OCI-LY1 (cell line): ENCODE measurements at regions not wholly inside any gene's neighbourhood (a gene's known extent, or its start where the extent isn't known, plus 50 kb on each side); places are given as distances from the start of the nearest gene placed in this dataset.

Experiments
- H2AFZ ChIP-seq: fragments of 200-600 bp; sonication (generic), shearing (Covaris generic); 2 replicates; pipeline ENCODE4 v1.6.0; 2014; ENCODE audit warnings: antibody characterized with exemption, mild to moderate bottlenecking, low read length
- H3F3A ChIP-seq: fragments of 200-600 bp; sonication (generic), shearing (Covaris generic); 2 replicates; pipeline ENCODE4 v1.6.0; 2014; ENCODE audit warnings: mild to moderate bottlenecking, antibody characterized with exemption, low read length, moderate library complexity; ENCODE audit not compliant: insufficient read depth
- H3K27ac ChIP-seq: fragments of 200-600 bp; sonication (generic); 2 replicates; pipeline ENCODE4 v1.5.1; 2014; ENCODE audit warnings: low read length, mixed run types, mild to moderate bottlenecking, low read depth; ENCODE audit not compliant: poor library complexity, severe bottlenecking
- H3K27me3 ChIP-seq: fragments of 200-600 bp; sonication (generic); 2 replicates; pipeline ENCODE4 v1.6.0; 2014; ENCODE audit warnings: antibody characterized with exemption, mild to moderate bottlenecking, low read length, moderate library complexity; ENCODE audit not compliant: insufficient read depth
- H3K36me3 ChIP-seq: fragments of 200-600 bp; sonication (generic); 2 replicates; pipeline ENCODE4 v1.6.1; 2014; ENCODE audit warnings: mild to moderate bottlenecking, antibody characterized with exemption, low read length, moderate library complexity, mixed read lengths; ENCODE audit not compliant: insufficient read depth
- H3K4me1 ChIP-seq: fragments of 200-600 bp; sonication (generic); 2 replicates; pipeline ENCODE4 v1.5.1; 2014; ENCODE audit warnings: mild to moderate bottlenecking, low read length, moderate library complexity; ENCODE audit not compliant: insufficient read depth, severe bottlenecking
- H3K4me2 ChIP-seq: fragments of 200-600 bp; sonication (generic), shearing (Covaris generic); 2 replicates; pipeline ENCODE4 v1.6.1; 2014; ENCODE audit warnings: low read length
- H3K4me3 ChIP-seq: fragments of 200-600 bp; sonication (generic); 2 replicates; pipeline ENCODE4 v1.5.1; 2014; ENCODE audit warnings: low read length, low read depth, mild to moderate bottlenecking, mixed read lengths; ENCODE audit not compliant: poor library complexity, severe bottlenecking
- H3K79me2 ChIP-seq: fragments of 200-600 bp; shearing (Covaris generic); 2 replicates; pipeline ENCODE4 v1.6.1; 2016; ENCODE audit warnings: mixed run types, low read length, mixed read lengths; ENCODE audit not compliant: insufficient read depth
- H3K9ac ChIP-seq: fragments of 200-600 bp; sonication (generic), shearing (Covaris generic); 2 replicates; pipeline ENCODE4 v1.6.1; 2014; ENCODE audit warnings: mild to moderate bottlenecking, low read length, mixed read lengths
- H3K9me2 ChIP-seq: fragments of 200-600 bp; sonication (generic), shearing (Covaris generic); 2 replicates; pipeline ENCODE4 v1.6.1; 2014; ENCODE audit warnings: low read depth, mild to moderate bottlenecking, low read length, mixed read lengths
- H3K9me3 ChIP-seq: fragments of 200-600 bp; shearing (Covaris generic); 2 replicates; pipeline ENCODE4 v1.6.1; 2014; ENCODE audit warnings: low read length, mixed read lengths
- H4K20me1 ChIP-seq: fragments of 200-600 bp; sonication (generic), shearing (Covaris generic); 2 replicates; pipeline ENCODE4 v1.6.0; 2016; ENCODE audit warnings: mild to moderate bottlenecking, low read length; ENCODE audit not compliant: insufficient read depth
- CTCF ChIP-seq: fragments of 200-600 bp; sonication (generic), shearing (Covaris generic); IDR thresholded peaks from 2 replicates; pipeline ENCODE4 v1.5.1; 2017; ENCODE audit warnings: mild to moderate bottlenecking, antibody characterized with exemption, low read length, moderate library complexity, mixed read lengths
- EZH2 ChIP-seq: fragments of 200-600 bp; sonication (generic), shearing (Covaris generic); IDR thresholded peaks from 2 replicates; pipeline ENCODE4 v1.8.0; 2017; ENCODE audit warnings: borderline replicate concordance, mixed run types, mild to moderate bottlenecking, antibody characterized with exemption, low read length, moderate library complexity, mixed read lengths

DNA sequence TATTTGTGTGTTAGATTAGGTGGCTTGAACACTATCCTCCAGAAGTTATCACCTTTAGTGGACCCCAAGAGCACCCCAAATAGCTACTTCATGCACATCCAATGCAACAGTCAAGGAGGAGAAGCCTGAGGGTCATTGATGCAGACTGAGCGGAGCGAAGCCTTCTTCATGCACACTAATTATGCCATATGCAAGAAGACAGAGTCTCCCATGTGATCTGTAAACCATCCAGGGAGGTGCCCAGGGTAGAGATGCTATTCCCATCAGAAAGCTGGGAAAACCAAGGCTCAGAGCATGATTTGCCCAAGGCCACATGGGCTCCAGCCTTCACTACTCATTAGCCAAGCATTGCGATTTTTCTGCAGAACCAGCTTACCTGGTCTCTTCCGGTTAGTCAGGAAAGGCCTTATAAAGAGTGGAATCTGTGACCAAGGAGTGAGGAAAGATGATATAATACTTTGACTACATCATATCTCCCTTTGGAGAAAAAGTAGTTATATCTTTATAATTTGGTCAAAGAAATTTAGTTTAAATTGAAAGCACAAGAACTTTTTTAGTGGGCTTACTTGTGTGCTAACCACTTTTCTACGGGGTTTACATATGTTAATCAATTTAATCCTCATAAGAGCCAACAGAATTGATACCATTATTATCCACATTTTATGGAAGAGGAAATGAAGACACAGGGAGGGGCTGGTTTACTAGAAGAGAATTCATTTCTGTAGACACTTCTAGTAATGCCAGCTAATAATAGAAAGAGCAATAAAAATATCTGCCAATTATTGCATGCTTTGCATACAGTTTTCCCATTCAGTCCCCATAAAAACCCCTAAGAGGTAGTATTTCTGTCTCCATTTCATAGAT is 220.0 kb downstream of the ESM1 start:
- H3K4me2 ChIP-seq = no peak overlapping the region
- no peak overlapping the region for H2AFZ ChIP-seq
- no peak for TF ChIP-seq CTCF
- H3K4me1 ChIP-seq = no peaks in the 10 kb centered on the region
- no peaks in the 10 kb centered on the region for H3K79me2 ChIP-seq
- no peaks in the 10 kb centered on the region for H3K9me2 ChIP-seq
- H3K27me3 ChIP-seq = 0 out of 2 replicates have a peak, but pooled peaks cover 3% of the 10 kb centered on the region
- no peaks in the 10 kb centered on the region for H3K36me3 ChIP-seq
- H3F3A ChIP-seq = no peaks in the 10 kb centered on the region
- H3K4me3 ChIP-seq = no peak overlapping the region
- H4K20me1 ChIP-seq = no peaks in the 10 kb centered on the region
- H3K9me3 ChIP-seq = no peaks in the 10 kb centered on the region
- H3K27ac ChIP-seq = no peak overlapping the region
- no peak overlapping the region for H3K9ac ChIP-seq

GRCh38 chr5:54764102-54765090 is 221.0 kb downstream of the ESM1 start:
- no peak overlapping the region for H3K9ac ChIP-seq
- TF ChIP-seq EZH2 (no peak), CTCF (no peak)
- no peaks in the 10 kb centered on the region for H4K20me1 ChIP-seq
- 0 out of 2 replicates have a peak, but pooled peaks cover 3% of the 10 kb centered on the region for H3K27me3 ChIP-seq
- no peaks in the 10 kb centered on the region for H3K4me1 ChIP-seq
- H3K9me3 ChIP-seq = no peaks in the 10 kb centered on the region
- no peaks in the 10 kb centered on the region for H3K36me3 ChIP-seq
- no peak overlapping the region for H3K4me3 ChIP-seq
- no peak overlapping the region for H2AFZ ChIP-seq
- H3K9me2 ChIP-seq = no peaks in the 10 kb centered on the region
- no peak overlapping the region for H3K27ac ChIP-seq
- H3F3A ChIP-seq = no peaks in the 10 kb centered on the region
- no peak overlapping the region for H3K4me2 ChIP-seq
- H3K79me2 ChIP-seq = no peaks in the 10 kb centered on the region

DNA sequence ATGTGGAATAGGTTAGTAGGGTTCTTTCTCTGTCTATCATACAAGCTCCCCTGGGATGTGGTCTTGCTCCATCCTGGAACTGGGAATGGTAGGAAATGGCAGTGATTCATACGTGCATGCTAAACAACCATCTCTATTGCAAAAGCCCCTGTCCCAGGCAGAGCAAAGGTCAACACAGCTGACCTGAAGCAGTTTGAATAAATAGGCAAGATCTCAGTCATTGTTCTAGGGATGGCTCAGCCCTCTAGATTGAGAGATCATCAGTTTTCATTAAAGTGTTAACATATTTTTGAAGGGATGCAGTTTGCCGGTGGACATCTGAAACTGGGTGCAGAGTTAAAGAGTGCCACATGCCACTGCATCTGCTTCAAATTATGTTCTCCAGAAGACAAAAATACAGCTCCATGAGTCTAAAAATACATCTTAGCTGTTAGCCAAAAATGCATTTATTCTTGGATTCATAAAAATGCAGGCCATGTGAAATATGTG is 224.1 kb downstream of the ESM1 start:
- 0 out of 2 replicates have a peak, but pooled peaks cover 3% of the 10 kb centered on the region for H3K27me3 ChIP-seq
- H3K4me1 ChIP-seq = no peaks in the 10 kb centered on the region
- H3K4me2 ChIP-seq = no peak overlapping the region
- H3K27ac ChIP-seq = no peak overlapping the region
- H3K36me3 ChIP-seq = no peaks in the 10 kb centered on the region
- no peaks in the 10 kb centered on the region for H3K79me2 ChIP-seq
- no peak overlapping the region for H3K9ac ChIP-seq
- H3K9me2 ChIP-seq = no peaks in the 10 kb centered on the region
- H3K9me3 ChIP-seq = no peaks in the 10 kb centered on the region
- H2AFZ ChIP-seq = no peak overlapping the region
- no peak overlapping the region for H3K4me3 ChIP-seq
- TF ChIP-seq EZH2 (no peak), CTCF (no peak)
- H4K20me1 ChIP-seq = no peaks in the 10 kb centered on the region
- H3F3A ChIP-seq = no peaks in the 10 kb centered on the region
